ENCODE measurements at regions not wholly inside any gene's neighbourhood (a gene's known extent, or its start where the extent isn't known, plus 50 kb on each side); places are given as distances from the start of the nearest gene placed in this dataset.

DNA sequence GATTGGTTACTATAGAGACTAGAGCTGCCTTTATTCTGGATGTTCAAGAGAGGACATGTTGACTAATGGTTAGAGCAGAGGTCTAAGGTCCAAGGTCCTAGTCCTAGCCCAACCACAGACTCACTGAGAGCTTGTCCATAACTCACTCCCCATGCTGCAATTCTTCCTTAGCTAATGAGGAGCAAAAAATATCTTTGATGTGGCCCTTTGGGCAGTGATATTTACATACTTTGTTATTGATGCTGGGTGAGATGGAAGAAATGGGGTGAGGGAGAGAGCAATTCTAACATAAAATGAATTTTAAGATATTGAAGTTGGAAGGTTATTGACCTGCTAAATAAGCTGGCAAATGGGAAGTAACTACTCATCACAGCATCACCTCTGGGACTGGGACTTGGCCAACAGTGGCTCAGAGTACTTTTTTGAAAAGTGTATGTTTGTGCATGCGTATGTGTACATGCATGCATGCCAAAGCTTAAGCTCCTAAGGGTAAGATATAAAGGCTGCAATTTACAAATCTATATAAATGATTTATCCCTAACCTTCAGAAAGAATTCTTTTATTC, 58.0 kb upstream of the ANKRD55 start:
- no peak for DNase-seq

GRCh38 chr5:56290378-56291078, 57.4 kb upstream of the ANKRD55 start:
- DNase-seq, result no peak

GRCh38 chr5:56289602-56289987, 56.5 kb upstream of the ANKRD55 start:
- no peak for DNase-seq

DNA sequence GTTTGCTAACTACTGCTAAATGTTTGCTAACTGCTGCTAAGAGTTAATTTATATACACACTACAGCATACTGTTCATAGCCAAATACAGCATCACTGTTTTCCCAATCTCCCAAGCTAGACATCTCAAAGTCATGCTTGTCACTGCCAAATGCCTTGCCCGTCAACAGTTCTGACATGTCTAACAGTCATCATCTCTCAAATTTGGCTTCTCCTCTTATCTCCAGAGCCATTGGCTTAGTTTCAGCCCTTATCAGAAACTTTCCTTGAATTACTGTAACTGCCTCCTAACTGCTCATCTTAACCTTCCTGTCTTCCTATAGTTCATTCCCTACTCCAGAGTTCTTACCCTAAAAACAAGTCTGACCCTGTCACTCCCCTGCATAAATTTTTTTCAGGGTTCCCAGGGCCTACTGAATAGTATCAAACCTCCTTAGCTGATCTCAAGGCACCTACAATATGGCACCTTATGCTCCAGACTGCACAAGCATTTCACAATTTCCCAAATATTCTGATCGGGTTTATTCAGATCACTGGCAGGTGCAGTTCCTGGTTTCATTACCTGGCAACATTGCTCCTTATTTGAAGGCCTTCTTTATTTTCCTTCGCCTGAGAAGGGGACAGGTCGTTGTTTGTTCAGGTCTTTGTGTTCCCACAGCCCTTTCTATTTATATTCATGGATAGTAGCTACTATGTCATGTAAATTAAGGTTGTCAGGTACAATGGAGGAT, 55.9 kb upstream of the ANKRD55 start:
- DNase-seq, result no peak

- DNase-seq, result no peak
Measured at GRCh38 chr5:56286015-56286884, 53.1 kb upstream of the ANKRD55 start.

GRCh38 chr5:56282951-56283350, 49.8 kb upstream of the ANKRD55 start:
- DNase-seq, result no peak

Measured in right kidney (tissue), 1 donor.